H9 (cell line): ENCODE measurements at regions not wholly inside any gene's neighbourhood (a gene's known extent, or its start where the extent isn't known, plus 50 kb on each side); places are given as distances from the start of the nearest gene placed in this dataset.

Experiments used
- DNase-seq: peaks from one replicate; pipeline ENCODE4 v3.0.0-alpha.2; 2017
- H2AFZ ChIP-seq: one replicate; pipeline ENCODE4 v1.6.1; 2013; ENCODE audit warnings: mild to moderate bottlenecking, low read length, control low read depth, moderate library complexity
- H2AK5ac ChIP-seq: 2 replicates; pipeline ENCODE4 v1.6.1; 2013; ENCODE audit warnings: low read length, control low read depth, mixed read lengths; ENCODE audit not compliant: insufficient read length
- H2BK120ac ChIP-seq: one replicate; pipeline ENCODE4 v1.6.1; 2013; ENCODE audit warnings: low read depth, mild to moderate bottlenecking, low read length, control low read depth, inconsistent platforms; ENCODE audit not compliant: poor library complexity, severe bottlenecking
- H2BK12ac ChIP-seq: 2 replicates; pipeline ENCODE4 v1.6.1; 2013; ENCODE audit warnings: low read length, control low read depth, mixed read lengths, low read depth; ENCODE audit not compliant: insufficient read length
- H2BK15ac ChIP-seq: 2 replicates; pipeline ENCODE4 v1.6.1; 2013; ENCODE audit warnings: low read depth, low read length, control low read depth
- H2BK20ac ChIP-seq: one replicate; pipeline ENCODE4 v1.6.1; 2013; ENCODE audit warnings: low read depth, mild to moderate bottlenecking, low read length, control low read depth, inconsistent platforms; ENCODE audit not compliant: poor library complexity, severe bottlenecking
- H2BK5ac ChIP-seq: 2 replicates; pipeline ENCODE4 v1.6.1; 2013; ENCODE audit warnings: low read length, control low read depth, mixed read lengths; ENCODE audit not compliant: insufficient read length
- H3K14ac ChIP-seq: 2 replicates; pipeline ENCODE4 v1.6.1; 2013; ENCODE audit warnings: low read length, control low read depth; ENCODE audit not compliant: insufficient read depth
- H3K18ac ChIP-seq: 2 replicates; pipeline ENCODE4 v1.6.1; 2013; ENCODE audit warnings: low read depth, mild to moderate bottlenecking, mixed read lengths, low read length, control low read depth; ENCODE audit not compliant: insufficient read length
- H3K23ac ChIP-seq: 2 replicates; pipeline ENCODE4 v1.6.1; 2013; ENCODE audit warnings: low read length, control low read depth, mixed read lengths, low read depth; ENCODE audit not compliant: insufficient read length
- H3K23me2 ChIP-seq: 2 replicates; pipeline ENCODE4 v1.6.1; 2013; ENCODE audit warnings: low read depth, mild to moderate bottlenecking, mixed read lengths, low read length, control low read depth; ENCODE audit not compliant: insufficient read length, poor library complexity, severe bottlenecking
- H3K27ac ChIP-seq: 2 replicates; pipeline ENCODE4 v1.5.1; 2013; ENCODE audit warnings: low read length, control low read depth, mixed read lengths, low read depth; ENCODE audit not compliant: insufficient read length
- H3K27me3 ChIP-seq: 2 replicates; pipeline ENCODE4 v1.6.1; 2013; ENCODE audit warnings: low read length, control low read depth, inconsistent platforms; ENCODE audit not compliant: insufficient read depth
- H3K4ac ChIP-seq: 2 replicates; pipeline ENCODE4 v1.6.1; 2013; ENCODE audit warnings: low read depth, mild to moderate bottlenecking, control low read depth, inconsistent platforms, low read length, moderate library complexity
- H3K4me1 ChIP-seq: 2 replicates; pipeline ENCODE4 v1.6.1; 2013; ENCODE audit warnings: low read length, control low read depth, inconsistent platforms; ENCODE audit not compliant: insufficient read depth
- H3K4me2 ChIP-seq: 2 replicates; pipeline ENCODE4 v1.6.1; 2013; ENCODE audit warnings: low read length, control low read depth, mixed read lengths; ENCODE audit not compliant: insufficient read length, insufficient read depth
- H3K56ac ChIP-seq: 2 replicates; pipeline ENCODE4 v1.6.1; 2013; ENCODE audit warnings: low read depth, mild to moderate bottlenecking, mixed read lengths, low read length, control low read depth; ENCODE audit not compliant: insufficient read length
- H3K79me1 ChIP-seq: 2 replicates; pipeline ENCODE4 v1.6.1; 2013; ENCODE audit warnings: low read depth, mild to moderate bottlenecking, moderate library complexity, low read length, control low read depth, inconsistent platforms; ENCODE audit not compliant: insufficient read depth, poor library complexity, severe bottlenecking
- H3K79me2 ChIP-seq: 2 replicates; pipeline ENCODE4 v1.6.1; 2013; ENCODE audit warnings: low read length, control low read depth, inconsistent platforms; ENCODE audit not compliant: insufficient read depth
- H3K9ac ChIP-seq: 2 replicates; pipeline ENCODE4 v1.6.1; 2013; ENCODE audit warnings: low read length, control low read depth, mixed read lengths; ENCODE audit not compliant: insufficient read length; ENCODE audit errors: extremely low read depth
- H3K9me3 ChIP-seq: one replicate; pipeline ENCODE4 v1.6.1; 2013; ENCODE audit warnings: low read depth, low read length, inconsistent platforms; ENCODE audit not compliant: control insufficient read depth
- H3T11ph ChIP-seq: one replicate; pipeline ENCODE4 v1.6.1; 2013; ENCODE audit warnings: mild to moderate bottlenecking, low read length, control low read depth, inconsistent platforms
- H4K20me1 ChIP-seq: one replicate; pipeline ENCODE4 v1.6.1; 2013; ENCODE audit not compliant: control insufficient read depth, insufficient read length, insufficient read depth
- H4K5ac ChIP-seq: 2 replicates; pipeline ENCODE4 v1.6.1; 2013; ENCODE audit warnings: low read depth, mild to moderate bottlenecking, mixed read lengths, low read length, control low read depth; ENCODE audit not compliant: insufficient read length
- H4K8ac ChIP-seq: replicated peaks from 2 replicates; pipeline ENCODE4 v1.6.1; 2013; ENCODE audit warnings: low read length, control low read depth, mixed read lengths, low read depth; ENCODE audit not compliant: insufficient read length
- H4K91ac ChIP-seq: 2 replicates; pipeline ENCODE4 v1.6.1; 2013; ENCODE audit warnings: low read depth, mild to moderate bottlenecking, moderate library complexity, mixed read lengths, low read length, control low read depth; ENCODE audit not compliant: insufficient read length
- H3K27ac Mint-ChIP-seq, 3 experiments: 2 replicates in 2 of 3; 3 replicates in 1 of 3; pipeline ENCODE4 v1.8.0; 2020 to 2021; ENCODE audit warnings: mixed read lengths in 3 of 3, mild to moderate bottlenecking in 1 of 3, moderate library complexity in 1 of 3
- H3K27me3 Mint-ChIP-seq: 2 replicates; pipeline ENCODE4 v1.8.0; 2021; ENCODE audit warnings: low read depth, mild to moderate bottlenecking, moderate library complexity, mixed read lengths
- H3K36me3 Mint-ChIP-seq, 3 experiments: 2 replicates in 2 of 3; 3 replicates in 1 of 3; pipeline ENCODE4 v1.8.0; 2020 to 2021; ENCODE audit warnings: low read depth in 3 of 3, mixed read lengths in 3 of 3; ENCODE audit not compliant: insufficient read depth in 1 of 3
- H3K4me1 Mint-ChIP-seq, 2 experiments: 2 replicates each; pipeline ENCODE4 v1.8.0; 2020; ENCODE audit warnings: mixed read lengths in 2 of 2
- H3K4me3 Mint-ChIP-seq, 2 experiments: 2 replicates in 1 of 2; 3 replicates in 1 of 2; pipeline ENCODE4 v1.8.0; 2020 to 2021; ENCODE audit warnings: mild to moderate bottlenecking in 2 of 2, mixed read lengths in 2 of 2, moderate library complexity in 1 of 2
- H3K9me3 Mint-ChIP-seq, 2 experiments: 2 replicates in 1 of 2; 3 replicates in 1 of 2; pipeline ENCODE4 v1.8.0; 2020; ENCODE audit warnings: mild to moderate bottlenecking in 2 of 2, mixed read lengths in 2 of 2, moderate library complexity in 1 of 2
- WGBS: extraction: QIAGEN DNeasy Blood & Tissue Kit; methylation state at CpG from one replicate; pipeline ENCODE4 v1.1.7; 2013; ENCODE audit warnings: missing lambda C conversion rate, low lambda C conversion rate, mixed read lengths; ENCODE audit not compliant: insufficient read length; ENCODE audit errors: extremely low coverage; 5-methylcytosine and 5-hydroxymethylcytosine counted together
- TF ChIP-seq, protein P1 (sequence below): fragments of 200-600 bp; sonication (generic); conservative IDR thresholded peaks from 3 replicates; pipeline ENCODE4 v1.8.0; 2021; ENCODE audit warnings: antibody characterized with exemption, mild to moderate bottlenecking

- H3K18ac ChIP-seq, result no peak overlapping the region
- H3K9ac ChIP-seq, result no peak overlapping the region
- no peaks in the 10 kb centered on the region for H3K79me1 ChIP-seq
- no peaks in the 10 kb centered on the region for H3K9me3 ChIP-seq
- no peak overlapping the region for H3K4me2 ChIP-seq
- no peaks in the 10 kb centered on the region for H3K4me1 ChIP-seq
- H3K9me3 Mint-ChIP-seq, result peaks cover 0 to under 1% of the 10 kb centered on the region in 2 experiments; a peak in 1 of 5 replicates
- no peak overlapping the region for H2BK5ac ChIP-seq
- TF ChIP-seq, protein P1, sequence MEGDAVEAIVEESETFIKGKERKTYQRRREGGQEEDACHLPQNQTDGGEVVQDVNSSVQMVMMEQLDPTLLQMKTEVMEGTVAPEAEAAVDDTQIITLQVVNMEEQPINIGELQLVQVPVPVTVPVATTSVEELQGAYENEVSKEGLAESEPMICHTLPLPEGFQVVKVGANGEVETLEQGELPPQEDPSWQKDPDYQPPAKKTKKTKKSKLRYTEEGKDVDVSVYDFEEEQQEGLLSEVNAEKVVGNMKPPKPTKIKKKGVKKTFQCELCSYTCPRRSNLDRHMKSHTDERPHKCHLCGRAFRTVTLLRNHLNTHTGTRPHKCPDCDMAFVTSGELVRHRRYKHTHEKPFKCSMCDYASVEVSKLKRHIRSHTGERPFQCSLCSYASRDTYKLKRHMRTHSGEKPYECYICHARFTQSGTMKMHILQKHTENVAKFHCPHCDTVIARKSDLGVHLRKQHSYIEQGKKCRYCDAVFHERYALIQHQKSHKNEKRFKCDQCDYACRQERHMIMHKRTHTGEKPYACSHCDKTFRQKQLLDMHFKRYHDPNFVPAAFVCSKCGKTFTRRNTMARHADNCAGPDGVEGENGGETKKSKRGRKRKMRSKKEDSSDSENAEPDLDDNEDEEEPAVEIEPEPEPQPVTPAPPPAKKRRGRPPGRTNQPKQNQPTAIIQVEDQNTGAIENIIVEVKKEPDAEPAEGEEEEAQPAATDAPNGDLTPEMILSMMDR, result no peak
- no CpG with 5 or more reads among the region's 6 CpGs for WGBS
- H3K79me2 ChIP-seq, result no peaks in the 10 kb centered on the region
- no peak overlapping the region for H3K56ac ChIP-seq
- no peak overlapping the region for H2BK20ac ChIP-seq
- H4K8ac ChIP-seq, result no peak overlapping the region
- no peak overlapping the region for H2BK120ac ChIP-seq
- no peak overlapping the region for H4K91ac ChIP-seq
- H2AK5ac ChIP-seq, result no peak overlapping the region
- H3K14ac ChIP-seq, result no peak overlapping the region
- no peak overlapping the region for H3T11ph ChIP-seq
- no peak overlapping the region for H3K27ac ChIP-seq
- no peak for DNase-seq
- H3K27ac Mint-ChIP-seq, result 0 out of 7 replicates have a peak overlapping the region, but pooled peaks of 1 of the 3 experiments have one; percentile 11
- no peak overlapping the region for H2AFZ ChIP-seq
- no peak overlapping the region for H4K5ac ChIP-seq
- H2BK15ac ChIP-seq, result no peak overlapping the region
- no peak overlapping the region for H2BK12ac ChIP-seq
- no peaks in the 10 kb centered on the region for H4K20me1 ChIP-seq
- H3K4ac ChIP-seq, result no peak overlapping the region
- no peaks in the 10 kb centered on the region for H3K27me3 ChIP-seq
- no peaks in the 10 kb centered on the region for H3K27me3 Mint-ChIP-seq
- H3K36me3 Mint-ChIP-seq, result peaks cover under 1 to 8% (median 1%) of the 10 kb centered on the region in 3 experiments; a peak in 6 of 7 replicates
- H3K4me1 Mint-ChIP-seq, result peaks cover 6 to 8% of the 10 kb centered on the region in 2 experiments; a peak in 3 of 4 replicates
- H3K4me3 Mint-ChIP-seq, result no peak overlapping the region
- no peaks in the 10 kb centered on the region for H3K23me2 ChIP-seq
- H3K23ac ChIP-seq, result no peak overlapping the region
These were observed 120.5 kb downstream of the CD164 start for GRCh38 chr6:109261811-109262210.
